ENCODE measurements at regions not wholly inside any gene's neighbourhood (a gene's known extent, or its start where the extent isn't known, plus 50 kb on each side); places are given as distances from the start of the nearest gene placed in this dataset.

DNA sequence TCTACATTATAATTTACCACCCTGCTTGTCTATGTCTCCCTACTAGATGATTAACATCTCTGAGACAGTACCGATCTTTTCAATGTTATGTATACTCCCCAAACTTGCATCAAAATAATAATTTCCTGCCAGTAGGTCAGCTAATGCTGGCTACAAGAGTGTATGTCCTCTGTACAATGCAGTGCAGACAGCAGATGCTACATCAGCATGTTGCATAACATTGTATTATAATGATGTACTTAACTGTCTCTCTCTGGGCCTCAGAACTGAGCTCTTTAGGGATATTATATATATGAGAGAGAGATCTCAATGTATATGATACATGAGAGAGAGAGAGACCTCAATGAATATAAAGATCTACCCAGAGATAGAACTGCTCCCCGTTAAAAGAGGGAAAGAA lies 456.6 kb downstream of the SHQ1 start:
- TF ChIP-seq, protein P1, sequence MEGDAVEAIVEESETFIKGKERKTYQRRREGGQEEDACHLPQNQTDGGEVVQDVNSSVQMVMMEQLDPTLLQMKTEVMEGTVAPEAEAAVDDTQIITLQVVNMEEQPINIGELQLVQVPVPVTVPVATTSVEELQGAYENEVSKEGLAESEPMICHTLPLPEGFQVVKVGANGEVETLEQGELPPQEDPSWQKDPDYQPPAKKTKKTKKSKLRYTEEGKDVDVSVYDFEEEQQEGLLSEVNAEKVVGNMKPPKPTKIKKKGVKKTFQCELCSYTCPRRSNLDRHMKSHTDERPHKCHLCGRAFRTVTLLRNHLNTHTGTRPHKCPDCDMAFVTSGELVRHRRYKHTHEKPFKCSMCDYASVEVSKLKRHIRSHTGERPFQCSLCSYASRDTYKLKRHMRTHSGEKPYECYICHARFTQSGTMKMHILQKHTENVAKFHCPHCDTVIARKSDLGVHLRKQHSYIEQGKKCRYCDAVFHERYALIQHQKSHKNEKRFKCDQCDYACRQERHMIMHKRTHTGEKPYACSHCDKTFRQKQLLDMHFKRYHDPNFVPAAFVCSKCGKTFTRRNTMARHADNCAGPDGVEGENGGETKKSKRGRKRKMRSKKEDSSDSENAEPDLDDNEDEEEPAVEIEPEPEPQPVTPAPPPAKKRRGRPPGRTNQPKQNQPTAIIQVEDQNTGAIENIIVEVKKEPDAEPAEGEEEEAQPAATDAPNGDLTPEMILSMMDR (IDR thresholded peaks at IDR 0.05): no peak
- no peak for TF ChIP-seq POLR2A (IDR thresholded peaks at IDR 0.05)
